Stomach smooth muscle (tissue), 2 donors: ENCODE measurements at regions not wholly inside any gene's neighbourhood (a gene's known extent, or its start where the extent isn't known, plus 50 kb on each side); places are given as distances from the start of the nearest gene placed in this dataset.
"Not testable (repeated sequence)": the region's sequence is repeated elsewhere in the genome, so short reads cannot be mapped to it uniquely, and the experiment has no call there.

Experiments
- H3K27ac ChIP-seq: one replicate; pipeline ENCODE4 v1.7.0; 2013; ENCODE audit warnings: mild to moderate bottlenecking, low read length, inconsistent platforms
- H3K27me3 ChIP-seq, 2 donors: one replicate each; pipeline ENCODE4 v1.7.0; 2013; ENCODE audit warnings: low read length in 2 of 2; ENCODE audit not compliant: insufficient read depth in 2 of 2, control insufficient read depth in 1 of 2
- H3K36me3 ChIP-seq, 2 donors: one replicate each; pipeline ENCODE4 v1.7.0; 2013; ENCODE audit warnings: low read length in 2 of 2; ENCODE audit not compliant: control insufficient read depth in 2 of 2, insufficient read depth in 2 of 2
- H3K4me1 ChIP-seq: one replicate; pipeline ENCODE4 v1.7.0; 2013; ENCODE audit warnings: low read length; ENCODE audit not compliant: control insufficient read depth, insufficient read depth
- H3K4me3 ChIP-seq, 2 donors: one replicate each; pipeline ENCODE4 v1.7.0; 2013; ENCODE audit warnings: low read length in 2 of 2
- H3K9ac ChIP-seq, 2 donors: one replicate each; pipeline ENCODE4 v1.7.0; 2013; ENCODE audit warnings: low read length in 2 of 2, mild to moderate bottlenecking in 1 of 2
- H3K9me3 ChIP-seq, 2 donors: one replicate each; pipeline ENCODE4 v1.7.0; 2013; ENCODE audit warnings: low read length in 2 of 2; ENCODE audit not compliant: control insufficient read depth in 2 of 2
- donor health status: healthy.
- donor health status: Pancreatic carcinoma.

- H3K36me3 ChIP-seq = no peaks in the 10 kb centered on the region
These were observed 96.1 kb downstream of the ANKRD10 start for GRCh38 chr13:110818747-110819146.

GRCh38 chr13:110819203-110820014 lies 95.5 kb downstream of the ANKRD10 start:
- no peaks in the 10 kb centered on the region for H3K9me3 ChIP-seq
- no peaks in the 10 kb centered on the region for H3K4me1 ChIP-seq
- no peaks in the 10 kb centered on the region for H3K36me3 ChIP-seq
- no peaks in the 10 kb centered on the region for H3K27me3 ChIP-seq
- peak overlapping the region in 1 of 2 donors; percentile 47 for H3K9ac ChIP-seq
- no peak overlapping the region for H3K27ac ChIP-seq
- H3K4me3 ChIP-seq = peak overlapping the region; percentile 40 to 50

More at GRCh38 chr13:110818747-110819146, 96.1 kb downstream of the ANKRD10 start:
- no peaks in the 10 kb centered on the region for H3K4me1 ChIP-seq
- no peaks in the 10 kb centered on the region for H3K9me3 ChIP-seq
- no peak overlapping the region for H3K4me3 ChIP-seq
- no peak overlapping the region for H3K27ac ChIP-seq
- no peaks in the 10 kb centered on the region for H3K27me3 ChIP-seq
- H3K9ac ChIP-seq = no peak overlapping the region

DNA sequence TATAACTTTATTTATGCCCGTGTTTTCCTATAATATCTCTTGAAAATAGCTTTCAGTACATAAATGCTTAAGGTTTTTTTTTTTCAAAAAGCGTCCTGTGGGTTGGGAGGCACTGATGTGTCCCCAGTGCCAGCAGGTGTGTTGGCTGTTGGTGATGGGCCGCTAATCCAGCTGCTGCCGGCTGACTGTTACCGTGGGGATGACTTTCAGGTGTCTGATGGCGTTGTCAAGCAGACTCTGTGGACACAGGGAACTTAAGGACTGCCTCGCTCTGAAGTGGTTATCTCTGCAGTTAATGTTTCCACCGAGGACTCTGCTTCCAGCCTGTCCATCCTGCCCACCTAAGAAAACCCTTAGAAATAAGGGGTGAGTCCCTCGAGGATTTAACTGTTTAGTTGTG lies 94.5 kb downstream of the ANKRD10 start:
- Histone ChIP-seq H3K4me1 (no peaks in the 10 kb centered on the region), H3K9ac (no peak overlapping the region), H3K9me3 (no peaks in the 10 kb centered on the region), H3K36me3 (no peaks in the 10 kb centered on the region), H3K27ac (no peak overlapping the region), H3K4me3 (no peak overlapping the region), H3K27me3 (no peaks in the 10 kb centered on the region)

GRCh38 chr13:110821837-110822668 lies 92.8 kb downstream of the ANKRD10 start:
- not testable (repeated sequence) for H3K27ac ChIP-seq, H3K36me3 ChIP-seq, H3K27me3 ChIP-seq, H3K4me3 ChIP-seq, H3K9me3 ChIP-seq, H3K9ac ChIP-seq, H3K4me1 ChIP-seq

DNA sequence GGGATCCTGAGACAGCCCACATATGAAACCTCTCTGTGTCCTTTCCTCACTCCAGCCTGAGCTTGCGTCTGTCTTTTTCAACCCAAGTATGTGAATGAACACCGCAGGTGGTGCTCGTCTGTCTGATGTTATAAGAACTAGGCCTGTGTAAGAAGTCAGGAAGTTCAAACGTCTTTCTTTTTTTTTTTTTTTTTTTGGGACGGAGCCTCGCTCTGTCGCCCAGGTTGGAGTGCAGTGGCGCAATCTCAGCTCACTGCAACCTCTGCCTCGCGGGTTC lies 92.3 kb downstream of the ANKRD10 start:
- H3K4me3 ChIP-seq = no peak overlapping the region
- H3K9me3 ChIP-seq = no peaks in the 10 kb centered on the region
- H3K27ac ChIP-seq = no peak overlapping the region
- H3K36me3 ChIP-seq = no peaks in the 10 kb centered on the region
- H3K27me3 ChIP-seq = peaks cover 0 to 3% of the 10 kb centered on the region in 2 donors
- no peak overlapping the region for H3K9ac ChIP-seq
- H3K4me1 ChIP-seq = no peaks in the 10 kb centered on the region

DNA sequence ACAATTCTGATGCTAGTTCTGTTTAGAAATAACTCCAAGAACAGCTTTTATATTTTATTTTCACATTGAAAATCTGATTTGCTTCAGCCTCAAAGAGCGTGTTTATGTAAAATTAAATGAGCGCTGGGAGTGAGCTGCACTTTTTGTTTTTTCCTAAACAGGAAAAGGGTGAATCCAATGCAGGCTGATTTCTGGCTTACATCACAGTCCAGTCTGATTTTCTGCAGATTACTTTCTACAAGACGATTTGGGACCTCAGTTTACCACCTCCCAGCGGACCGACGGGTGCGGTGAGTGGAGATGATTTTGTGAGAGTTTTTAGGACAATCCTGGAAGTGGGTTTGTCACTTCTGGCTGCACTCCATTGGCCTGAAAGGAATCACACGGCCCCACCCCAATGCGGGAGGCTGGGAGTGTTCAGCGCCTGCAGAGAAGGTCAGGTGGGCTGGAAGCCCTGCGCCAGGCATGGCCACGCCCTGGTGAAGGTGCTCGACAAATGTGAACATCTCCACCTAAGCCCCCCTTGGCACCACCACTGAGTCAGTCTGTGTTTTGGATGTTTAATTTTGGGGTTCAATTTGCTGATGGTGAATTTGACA lies 90.1 kb downstream of the ANKRD10 start:
- no peaks in the 10 kb centered on the region for H3K9me3 ChIP-seq
- H3K9ac ChIP-seq = no peak overlapping the region
- no peaks in the 10 kb centered on the region for H3K36me3 ChIP-seq
- no peaks in the 10 kb centered on the region for H3K4me1 ChIP-seq
- no peak overlapping the region for H3K27ac ChIP-seq
- peaks cover 0 to 5% of the 10 kb centered on the region in 2 donors for H3K27me3 ChIP-seq
- H3K4me3 ChIP-seq = no peak overlapping the region

GRCh38 chr13:110825516-110825915 lies 89.4 kb downstream of the ANKRD10 start:
- Histone ChIP-seq H3K9ac (no peak overlapping the region), H3K4me3 (no peak overlapping the region), H3K4me1 (no peaks in the 10 kb centered on the region), H3K27ac (no peak overlapping the region), H3K36me3 (no peaks in the 10 kb centered on the region), H3K9me3 (no peaks in the 10 kb centered on the region), H3K27me3 (peaks cover 0 to 6% of the 10 kb centered on the region in 2 donors)

DNA sequence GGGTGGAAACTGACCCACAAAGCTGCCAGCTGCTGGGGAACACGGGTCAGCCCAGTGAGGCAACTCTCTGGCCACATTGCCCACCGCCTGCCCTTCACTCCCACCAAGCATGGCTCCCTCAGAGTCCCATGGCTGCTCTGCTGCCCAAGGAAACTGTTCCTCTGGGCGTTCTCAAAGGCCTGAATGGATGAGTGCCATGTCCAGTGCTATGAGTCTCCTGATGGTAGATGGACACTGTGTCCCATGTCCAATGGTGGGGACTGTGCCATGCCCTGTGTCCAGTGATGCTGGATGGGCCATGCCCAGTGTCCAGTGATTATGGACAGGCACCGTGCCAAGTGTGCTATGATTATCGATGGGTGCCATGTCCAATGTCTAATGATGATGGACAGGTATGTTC lies 88.8 kb downstream of the ANKRD10 start:
- H3K9ac ChIP-seq = no peak overlapping the region
- no peaks in the 10 kb centered on the region for H3K9me3 ChIP-seq
- no peaks in the 10 kb centered on the region for H3K36me3 ChIP-seq
- peaks cover 0 to 7% of the 10 kb centered on the region in 2 donors for H3K27me3 ChIP-seq
- H3K4me1 ChIP-seq = no peaks in the 10 kb centered on the region
- no peak overlapping the region for H3K4me3 ChIP-seq
- H3K27ac ChIP-seq = no peak overlapping the region

DNA sequence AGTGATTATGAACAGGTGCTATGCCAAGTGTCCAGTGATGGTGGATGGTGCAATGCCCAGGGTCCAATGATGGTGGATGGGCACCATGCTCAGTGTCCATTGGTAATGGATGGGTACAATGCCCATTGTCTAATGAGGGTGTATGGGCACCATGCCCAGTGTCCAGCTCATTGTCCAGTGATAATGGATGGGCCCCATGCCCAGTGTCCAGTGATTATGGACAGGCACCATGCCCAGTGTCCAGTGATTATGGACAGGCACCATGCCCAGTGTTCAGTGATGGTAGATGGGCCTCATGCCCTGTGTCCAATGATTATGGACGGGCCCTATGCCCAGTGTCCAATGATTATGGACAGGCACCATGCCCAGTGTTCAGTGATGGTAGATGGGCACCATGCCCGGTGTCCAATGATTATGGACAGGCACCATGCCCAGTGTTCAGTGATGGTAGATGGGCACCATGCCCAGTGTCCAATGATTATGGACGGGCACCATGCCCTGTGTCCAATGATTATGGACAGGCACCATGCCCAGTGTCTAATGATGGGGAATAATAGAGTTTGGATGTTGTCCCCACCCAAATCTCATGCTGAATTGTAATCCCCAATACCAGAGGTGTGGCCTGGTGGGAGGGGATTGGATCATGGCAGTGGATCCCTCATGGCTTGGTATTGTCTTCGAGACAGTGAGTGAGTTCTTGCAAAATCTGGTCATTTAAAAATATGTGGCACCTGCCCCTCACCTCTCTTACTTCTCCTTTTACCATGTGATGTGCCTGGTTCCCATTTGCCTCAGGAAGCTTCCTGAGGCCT lies 87.8 kb downstream of the ANKRD10 start:
- Histone ChIP-seq H3K27me3 (peaks cover 0 to 7% of the 10 kb centered on the region in 2 donors), H3K4me3 (no peak overlapping the region), H3K27ac (no peak overlapping the region), H3K9me3 (no peaks in the 10 kb centered on the region), H3K9ac (no peak overlapping the region), H3K4me1 (no peaks in the 10 kb centered on the region), H3K36me3 (no peaks in the 10 kb centered on the region)
